HCT116 (cell line): ENCODE measurements at regions not wholly inside any gene's neighbourhood (a gene's known extent, or its start where the extent isn't known, plus 50 kb on each side); places are given as distances from the start of the nearest gene placed in this dataset.

ENCODE experiments used
- ATAC-seq: fragments of 200-7000 bp; cut with Tn5 transposase; 2 replicates; pipeline ENCODE4 v1.9.1; 2020; ENCODE audit warnings: mild to moderate bottlenecking, moderate library complexity
- BruUV-seq: library from RNA; stranded (reverse); fragments of 400-500 nt; replicated peaks from 2 replicates; lab custom pipeline; 2021; lab: Mats Ljungman, UMichigan
- CTCF ChIA-PET: fragments of 300-600 bp; sonication (Branson Sonifier 250); formaldehyde crosslinking; loops from one replicate; lab custom pipeline; 2021; ENCODE audit warnings: antibody characterized with exemption; lab: Charles Lee
- POLR2A ChIA-PET: fragments of 300-600, 350-600 bp; sonication (Branson Sonifier 250); formaldehyde crosslinking; loops from one replicate; lab custom pipeline; 2021; ENCODE audit warnings: antibody characterized with exemption; lab: Charles Lee
- RAD21 ChIA-PET, 2 experiments: fragments of 300-600 bp; sonication (Branson Sonifier 250); formaldehyde crosslinking; loops; one replicate each; lab custom pipeline; 2023; ENCODE audit warnings: low total read pairs in 2 of 2; ENCODE audit not compliant: uncharacterized antibody in 2 of 2, unreplicated experiment in 2 of 2, low non-redundant PET in 1 of 2; lab: Charles Lee
- DNase-seq: peaks from one replicate; pipeline ENCODE4 v3.0.0-alpha.2; 2010; ENCODE audit warnings: low read depth, low spot score
- H2AFZ ChIP-seq: fragments of 200-600 bp; shearing (Covaris generic), sonication (generic); 2 replicates; pipeline ENCODE4 v1.6.1; 2017; ENCODE audit warnings: low read depth, mixed run types, mixed read lengths, antibody characterized with exemption, low read length; ENCODE audit not compliant: poor library complexity, severe bottlenecking
- H3K27ac ChIP-seq: 2 replicates; pipeline ENCODE4 v1.5.1; 2012; ENCODE audit warnings: low read depth, low read length
- H3K27me3 ChIP-seq: fragments of 200-600 bp; sonication (generic); 2 replicates; pipeline ENCODE4 v1.6.1; 2016; ENCODE audit warnings: mixed run types, low read length, mixed read lengths; ENCODE audit not compliant: insufficient read depth
- H3K36me3 ChIP-seq, 2 experiments: fragments of 200-500 bp in 1 of 2; fragments of 200-600 bp in 1 of 2; sonication (Bioruptor generic) in 1 of 2; sonication (generic) in 1 of 2; 2 replicates each; pipeline versions ENCODE4 v1.5.1 to v1.6.1; 2014 to 2016; ENCODE audit warnings: low read length in 2 of 2, inconsistent platforms in 1 of 2, mixed read lengths in 1 of 2, mixed run types in 1 of 2; ENCODE audit not compliant: insufficient read depth in 2 of 2, control insufficient read depth in 1 of 2
- H3K4me1 ChIP-seq, 2 experiments: fragments of 200-600 bp in 1 of 2; sonication (generic) in 1 of 2; 2 replicates each; pipeline versions ENCODE4 v1.5.1 to v1.6.1; 2012 to 2017; ENCODE audit warnings: low read length in 2 of 2, inconsistent platforms in 1 of 2, mild to moderate bottlenecking in 1 of 2, mixed read lengths in 1 of 2, mixed run types in 1 of 2, moderate library complexity in 1 of 2; ENCODE audit not compliant: insufficient read depth in 2 of 2, control insufficient read depth in 1 of 2
- H3K4me2 ChIP-seq: fragments of 200-600 bp; sonication (generic); 2 replicates; pipeline ENCODE4 v1.6.1; 2017; ENCODE audit warnings: mixed run types, low read length, mixed read lengths
- H3K4me3 ChIP-seq, 2 experiments: fragments of 200-600 bp in 1 of 2; sonication (generic) in 1 of 2; replicated peaks in 1 of 2; 2 replicates each; pipeline ENCODE4 v1.5.1; 2011 to 2016; ENCODE audit warnings: low read length in 2 of 2, control low read depth in 1 of 2, low read depth in 1 of 2, mild to moderate bottlenecking in 1 of 2, mixed read lengths in 1 of 2, mixed run types in 1 of 2
- H3K79me2 ChIP-seq: fragments of 200-600 bp; sonication (generic); 2 replicates; pipeline ENCODE4 v1.6.1; 2017; ENCODE audit warnings: mild to moderate bottlenecking, mixed run types, low read length, moderate library complexity, mixed read lengths; ENCODE audit not compliant: insufficient read depth
- H3K9ac ChIP-seq: fragments of 200-600 bp; sonication (generic); 2 replicates; pipeline ENCODE4 v1.6.1; 2016; ENCODE audit warnings: low read length, mixed read lengths
- H3K9me2 ChIP-seq: fragments of 200-600 bp; sonication (generic), shearing (Covaris generic); 2 replicates; pipeline ENCODE4 v1.6.1; 2017; ENCODE audit warnings: mixed run types, mild to moderate bottlenecking, moderate library complexity; ENCODE audit not compliant: insufficient read depth
- H3K9me3 ChIP-seq, 2 experiments: fragments of 200-500 bp in 1 of 2; fragments of 200-600 bp in 1 of 2; sonication (Bioruptor generic) in 1 of 2; sonication (generic) in 1 of 2; 2 replicates each; pipeline ENCODE4 v1.6.1; 2014 to 2017; ENCODE audit warnings: low read length in 2 of 2, mixed read lengths in 2 of 2, inconsistent platforms in 1 of 2, low read depth in 1 of 2, mild to moderate bottlenecking in 1 of 2, mixed run types in 1 of 2, moderate library complexity in 1 of 2; ENCODE audit not compliant: control insufficient read depth in 1 of 2, insufficient read depth in 1 of 2
- H4K20me1 ChIP-seq: fragments of 200-600 bp; sonication (generic), shearing (Covaris generic); 2 replicates; pipeline ENCODE4 v1.6.1; 2017; ENCODE audit warnings: mixed run types, mild to moderate bottlenecking, moderate library complexity; ENCODE audit not compliant: insufficient read depth
- ATF3 ChIP-seq: IDR thresholded peaks from 2 replicates; pipeline ENCODE4 v1.6.1; 2012
- CBX3 ChIP-seq: IDR thresholded peaks from 2 replicates; pipeline ENCODE4 v1.6.1; 2012; ENCODE audit warnings: low read depth
- CEBPB ChIP-seq: IDR thresholded peaks from 2 replicates; pipeline ENCODE4 v1.6.1; 2012; ENCODE audit warnings: low read depth
- EGR1 ChIP-seq: IDR thresholded peaks from 2 replicates; pipeline ENCODE4 v1.6.1; 2012; ENCODE audit warnings: low read depth
- ELF1 ChIP-seq: IDR thresholded peaks from 2 replicates; pipeline ENCODE4 v1.6.1; 2012; ENCODE audit warnings: low read depth, borderline replicate concordance
- EZH2 ChIP-seq: fragments of 200-600 bp; sonication (generic); IDR thresholded peaks from 2 replicates; pipeline ENCODE4 v1.6.1; 2017; ENCODE audit warnings: antibody characterized with exemption, mixed run types
- EZH2phosphoT487 ChIP-seq: fragments of 200-600 bp; IDR thresholded peaks from 2 replicates; pipeline ENCODE4 v1.6.1; 2018; ENCODE audit warnings: antibody characterized with exemption, borderline replicate concordance
- JUND ChIP-seq: IDR thresholded peaks from 2 replicates; pipeline ENCODE4 v1.6.1; 2012
- POLR2A ChIP-seq: IDR thresholded peaks from 2 replicates; pipeline ENCODE4 v1.7.0; 2011; ENCODE audit warnings: borderline replicate concordance; ENCODE audit not compliant: insufficient read depth, insufficient read length; ENCODE audit errors: extremely low read depth
- POLR2AphosphoS5 ChIP-seq: IDR thresholded peaks from 2 replicates; pipeline ENCODE4 v1.6.1; 2011; ENCODE audit warnings: mild to moderate bottlenecking, low read depth, low read length, moderate library complexity
- RAD21 ChIP-seq: IDR thresholded peaks from 2 replicates; pipeline ENCODE4 v1.6.1; 2012; ENCODE audit warnings: low read depth, mild to moderate bottlenecking
- REST ChIP-seq: IDR thresholded peaks from 2 replicates; pipeline ENCODE4 v1.6.1; 2012; ENCODE audit warnings: low read depth
- SIN3A ChIP-seq: IDR thresholded peaks from 2 replicates; pipeline ENCODE4 v1.6.1; 2012; ENCODE audit warnings: low read depth
- TCF7L2 ChIP-seq: IDR thresholded peaks from 2 replicates; pipeline ENCODE4 v1.7.0; 2011; ENCODE audit warnings: borderline replicate concordance, inconsistent platforms; ENCODE audit not compliant: insufficient read depth, insufficient read length; ENCODE audit errors: extremely low read depth
- YY1 ChIP-seq: IDR thresholded peaks from 2 replicates; pipeline ENCODE4 v1.6.1; 2011; ENCODE audit warnings: low read length, low read depth, moderate library complexity, mild to moderate bottlenecking; ENCODE audit not compliant: insufficient replicate concordance; ENCODE audit errors: extremely low read depth
- ZBTB33 ChIP-seq: IDR thresholded peaks from 2 replicates; pipeline ENCODE4 v1.6.1; 2011; ENCODE audit warnings: mild to moderate bottlenecking, low read length, moderate library complexity; ENCODE audit not compliant: insufficient replicate concordance; ENCODE audit errors: extremely low read depth
- intact Hi-C: fragments of 100-400 bp; cut with micrococcal nuclease; formaldehyde crosslinking; loops from 2 replicates; pipeline ENCODE4 v1.10.0; 2022

- H4K20me1 ChIP-seq = no peaks in the 10 kb centered on the region
- no peak overlapping the region for H3K9ac ChIP-seq
- TF ChIP-seq TCF7L2 = no peak
- no peak for TF ChIP-seq YY1
- TF ChIP-seq CBX3 = no peak
- intact Hi-C loops = no loop called here
- BruUV-seq = no TSS peak
- no peak overlapping the region for H2AFZ ChIP-seq
- ChIA-PET RAD21 (no interaction called here), POLR2A (no interaction called here), CTCF (no interaction called here)
- peaks cover 3% of the 10 kb centered on the region; the same call in 1 of the 2 replicates for H3K9me2 ChIP-seq
- H3K4me3 ChIP-seq = no peak overlapping the region
- no peaks in the 10 kb centered on the region for H3K36me3 ChIP-seq
- no peaks in the 10 kb centered on the region for H3K79me2 ChIP-seq
- no peaks in the 10 kb centered on the region for H3K4me1 ChIP-seq
- no peaks in the 10 kb centered on the region; a peak in 1 of 4 replicates for H3K9me3 ChIP-seq
- no peak for DNase-seq
- H3K27ac ChIP-seq = no peak overlapping the region
- no peaks in the 10 kb centered on the region for H3K27me3 ChIP-seq
- no peak for ATAC-seq
- no peak overlapping the region for H3K4me2 ChIP-seq
These were observed 251.1 kb upstream of the RGS18 start for GRCh38 chr1:191907121-191907520.

- CTCF ChIA-PET = no interaction called here
- ATAC-seq (no peak), DNase-seq (no peak)
- no peak overlapping the region for H3K4me2 ChIP-seq
- no peaks in the 10 kb centered on the region for H3K79me2 ChIP-seq
- intact Hi-C loops = no loop called here
- H2AFZ ChIP-seq = no peak overlapping the region
- RAD21 ChIA-PET = no interaction called here
- no peaks in the 10 kb centered on the region for H3K4me1 ChIP-seq
- no TSS peak for BruUV-seq
- no peaks in the 10 kb centered on the region for H4K20me1 ChIP-seq
- POLR2A ChIA-PET = no interaction called here
- no peak overlapping the region for H3K27ac ChIP-seq
- peaks cover 3% of the 10 kb centered on the region; the same call in 1 of the 2 replicates for H3K9me2 ChIP-seq
- no peaks in the 10 kb centered on the region for H3K36me3 ChIP-seq
- H3K27me3 ChIP-seq = no peaks in the 10 kb centered on the region
- H3K4me3 ChIP-seq = no peak overlapping the region
- no peaks in the 10 kb centered on the region; a peak in 1 of 4 replicates for H3K9me3 ChIP-seq
- H3K9ac ChIP-seq = no peak overlapping the region
- TF ChIP-seq TCF7L2 (no peak), SIN3A (no peak), EZH2 (no peak), ATF3 (no peak), CBX3 (no peak), EZH2phosphoT487 (no peak), ZBTB33 (no peak), EGR1 (no peak), POLR2AphosphoS5 (no peak), YY1 (no peak), CEBPB (no peak), RAD21 (no peak), POLR2A (no peak), REST (no peak), JUND (no peak), ELF1 (no peak)
These were observed 248.0 kb upstream of the RGS18 start for GRCh38 chr1:191910245-191910644.
